TTC549 (cell line): ENCODE measurements at regions not wholly inside any gene's neighbourhood (a gene's known extent, or its start where the extent isn't known, plus 50 kb on each side); places are given as distances from the start of the nearest gene placed in this dataset.
"Not testable (repeated sequence)": the region's sequence is repeated elsewhere in the genome, so short reads cannot be mapped to it uniquely, and the experiment has no call there.

ENCODE experiments used
- FAIRE-seq: peaks from 2 replicates; lab custom pipeline; 2012; peaks lifted over from hg19 to GRCh38; lab: Jason Lieb, UNC

DNA sequence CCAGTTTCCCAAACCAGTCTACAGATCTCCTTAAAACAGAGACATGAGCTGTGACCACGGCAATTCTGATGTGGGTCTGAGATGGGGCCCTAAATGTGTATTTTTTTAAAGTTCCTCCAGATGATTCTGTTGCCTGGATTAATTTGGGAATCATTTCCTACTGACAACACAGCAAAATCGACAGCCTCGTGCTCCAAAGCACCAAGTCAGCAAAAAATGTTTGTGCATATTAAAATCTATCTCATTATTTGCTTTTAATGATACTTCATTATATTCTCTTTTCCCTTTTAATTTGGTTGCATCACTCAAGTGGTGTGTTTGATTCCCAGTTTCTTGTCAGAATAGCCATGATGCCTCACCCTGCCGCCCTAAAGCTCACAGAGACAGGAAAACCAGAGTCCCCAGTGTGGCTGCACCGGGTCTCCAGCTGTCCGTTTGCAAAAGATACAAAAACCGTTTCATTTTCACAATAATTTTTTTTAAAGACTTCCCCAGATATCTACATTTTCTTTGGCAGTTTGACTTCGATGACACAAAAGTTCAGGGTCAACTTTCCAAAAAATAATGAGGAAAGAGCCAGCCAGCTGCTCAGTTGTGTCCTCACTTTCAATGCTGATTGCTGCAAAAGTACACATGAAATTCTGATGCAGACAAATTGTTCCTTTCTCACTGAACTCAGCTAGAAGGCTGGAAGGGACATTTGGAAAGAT is 443.2 kb upstream of the ID2 start:
- no peak for FAIRE-seq

DNA sequence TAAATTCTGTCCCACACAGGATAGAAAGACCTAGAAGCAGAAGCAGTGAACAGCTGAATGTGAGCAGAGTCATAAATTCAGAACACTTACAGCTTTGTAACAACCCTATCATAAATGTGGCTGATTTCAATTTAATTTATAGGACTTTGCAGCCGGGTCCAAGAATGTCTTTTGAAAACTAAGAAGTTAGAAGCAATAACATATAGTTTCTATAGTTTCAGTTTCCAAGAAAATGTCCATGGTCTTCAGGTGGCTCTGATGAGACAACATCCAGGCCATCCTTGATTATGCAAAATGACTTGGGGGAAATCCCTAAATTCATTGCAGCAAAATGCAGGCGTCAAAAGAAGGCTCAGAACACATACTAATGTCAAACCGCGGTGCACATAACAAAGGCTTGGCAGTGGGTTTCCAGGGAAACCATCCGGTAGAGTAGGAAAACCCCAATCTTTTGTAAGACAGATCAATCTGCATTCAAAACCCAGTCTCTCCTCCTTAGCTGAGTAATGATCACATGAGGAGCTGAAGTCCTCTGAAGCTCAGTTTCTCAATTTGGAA is 442.2 kb upstream of the ID2 start:
- no peak for FAIRE-seq

- no peak for FAIRE-seq
Measured at GRCh38 chr2:8241317-8241716, 440.5 kb upstream of the ID2 start.

GRCh38 chr2:8242739-8243138 is 439.1 kb upstream of the ID2 start:
- FAIRE-seq, result no peak

DNA sequence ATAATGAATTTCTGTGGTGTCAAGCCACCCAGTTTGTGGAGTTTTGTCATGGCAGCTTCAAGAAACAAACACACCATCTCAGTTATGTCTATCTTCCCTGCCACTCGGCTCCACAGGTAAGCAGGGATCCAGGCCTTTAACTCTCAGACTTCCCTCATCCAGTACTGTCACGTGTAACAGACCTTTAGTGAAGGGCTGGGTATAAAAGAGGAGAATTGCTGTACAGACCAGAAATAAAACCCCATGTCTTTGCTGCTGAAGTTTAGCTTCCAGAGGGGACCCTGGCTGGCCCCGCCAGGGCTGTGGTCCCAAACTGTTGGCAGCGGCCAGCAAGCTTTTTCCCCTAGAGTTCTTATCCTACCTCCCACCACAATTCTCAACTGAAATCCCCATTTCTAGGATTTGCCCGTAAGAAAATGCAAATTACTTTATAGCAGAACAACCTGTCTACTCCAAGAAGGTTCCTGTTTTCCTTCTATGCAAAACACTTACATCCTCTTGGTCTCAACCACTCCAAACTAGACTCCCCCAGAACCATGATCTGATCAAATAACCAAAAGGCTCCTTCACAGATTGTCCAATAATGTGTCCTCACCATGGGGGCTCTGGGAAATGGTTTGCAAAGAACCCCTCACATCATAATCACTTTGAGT is 438.0 kb upstream of the ID2 start:
- no peak for FAIRE-seq

DNA sequence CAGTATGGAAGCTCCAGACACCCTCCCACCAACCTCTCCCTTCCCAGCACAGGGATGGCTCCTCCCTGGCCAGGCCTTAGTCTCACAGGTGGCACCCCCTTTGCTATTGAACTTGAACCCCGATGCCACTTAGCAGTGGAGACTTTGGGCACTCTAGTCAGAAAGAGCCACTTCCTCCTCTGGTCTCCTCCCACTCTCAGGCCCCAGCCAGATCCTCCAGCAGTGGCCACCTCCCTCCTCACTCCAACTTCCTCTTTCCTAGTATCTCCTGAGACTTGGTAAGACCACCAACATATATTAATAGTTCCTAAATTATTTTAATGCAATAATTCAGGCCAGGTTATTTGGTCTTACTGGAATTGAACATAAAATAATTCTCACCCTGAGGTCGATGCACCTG is 437.2 kb upstream of the ID2 start:
- FAIRE-seq, result no peak

GRCh38 chr2:8246137-8246536 is 435.7 kb upstream of the ID2 start:
- no peak for FAIRE-seq

DNA sequence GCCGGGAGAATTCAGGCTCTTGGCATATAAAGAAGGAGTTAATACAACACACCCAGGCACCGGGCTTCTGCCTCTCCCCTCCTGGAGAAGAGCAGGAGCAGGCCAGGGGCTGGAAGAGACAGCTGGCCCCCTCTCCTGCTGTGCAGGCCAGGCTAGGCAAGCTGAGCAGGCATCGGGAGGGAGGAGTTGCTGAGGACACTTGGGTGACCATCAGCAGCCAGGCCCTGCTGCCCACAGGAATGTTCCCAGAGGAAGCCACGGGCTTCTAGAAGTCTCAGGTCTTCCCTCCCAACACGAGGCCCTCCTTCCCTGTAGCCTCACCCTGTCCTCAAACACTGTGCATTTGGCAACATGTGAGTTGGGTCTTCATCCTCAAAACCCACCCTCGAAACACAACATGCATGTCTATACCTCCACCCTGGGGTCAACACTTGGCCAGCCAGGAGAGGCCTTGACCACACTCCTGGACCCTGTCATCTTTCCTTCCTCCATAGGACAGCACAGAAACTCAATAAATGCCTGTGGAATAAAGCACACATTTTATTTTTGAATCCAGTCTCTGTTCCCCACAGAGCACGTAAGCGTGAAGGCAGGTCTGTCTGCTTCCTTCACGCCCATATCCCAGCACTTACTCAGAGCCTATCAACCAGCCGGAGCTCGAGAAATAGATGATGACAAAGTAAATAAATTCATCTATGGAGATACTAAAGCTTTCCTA is 433.8 kb upstream of the ID2 start:
- no peak for FAIRE-seq

- FAIRE-seq, result no peak
Measured at GRCh38 chr2:8248623-8248957, 433.3 kb upstream of the ID2 start.

DNA sequence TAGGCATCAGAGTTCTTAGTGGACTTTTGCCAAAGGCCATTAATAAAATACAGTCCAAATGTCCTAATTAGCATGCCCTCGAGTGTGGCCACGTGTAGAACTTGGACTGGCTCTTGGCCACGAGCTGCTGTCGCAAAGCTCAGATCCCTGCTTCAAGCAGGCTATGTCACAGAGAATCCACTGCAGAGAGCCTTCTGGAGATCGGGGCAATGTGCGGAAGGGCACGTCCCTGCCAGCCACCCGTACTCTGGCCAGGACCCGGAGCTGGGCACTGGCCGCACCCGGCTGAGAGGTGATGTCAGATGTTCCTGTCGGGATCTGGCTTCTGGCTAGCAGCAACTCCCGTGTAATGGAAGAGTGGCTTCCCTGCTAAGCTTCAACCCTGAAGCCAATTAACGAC is 432.7 kb upstream of the ID2 start:
- no peak for FAIRE-seq

GRCh38 chr2:8249769-8250168 is 432.1 kb upstream of the ID2 start:
- no peak for FAIRE-seq

DNA sequence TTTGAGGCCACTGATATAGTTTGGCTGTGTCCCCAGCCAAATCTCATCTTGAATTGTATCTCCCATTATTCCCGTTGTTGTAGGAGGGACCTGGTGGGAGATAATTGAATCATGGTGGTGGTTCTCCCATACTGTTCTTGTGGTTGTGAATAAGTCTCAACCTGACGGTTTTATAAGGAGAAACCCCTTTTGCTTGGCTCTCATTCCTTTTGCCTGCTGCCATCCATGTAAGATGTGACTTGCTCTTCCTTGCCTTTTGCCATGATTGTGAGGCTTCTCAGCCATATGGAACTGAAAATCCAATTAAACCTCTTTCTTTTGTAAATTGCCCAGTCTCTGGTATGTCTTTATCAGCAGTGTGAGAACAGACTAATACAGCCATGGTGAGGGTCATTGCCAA is 431.6 kb upstream of the ID2 start:
- FAIRE-seq, result not testable (repeated sequence)

- no peak for FAIRE-seq
Measured at GRCh38 chr2:8251291-8251690, 430.6 kb upstream of the ID2 start.

DNA sequence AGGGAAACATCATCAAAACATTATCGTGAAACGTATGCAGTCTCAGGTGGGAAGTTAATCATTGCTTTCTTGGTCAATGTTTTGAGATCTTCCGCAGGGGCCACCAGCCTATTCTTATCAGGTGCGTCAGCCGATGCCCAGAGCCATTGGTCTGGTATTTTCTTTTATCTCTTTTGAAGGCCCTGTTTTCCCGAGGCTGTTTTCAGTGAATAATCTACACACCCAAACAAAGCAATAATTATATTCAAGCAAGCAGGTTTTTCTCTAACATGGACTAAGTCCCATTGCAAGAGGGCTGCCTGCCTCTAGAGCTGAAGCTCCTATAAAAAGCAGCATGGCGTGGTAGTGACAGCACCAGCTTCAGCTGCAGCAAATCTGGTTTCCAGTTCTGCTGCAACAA is 430.0 kb upstream of the ID2 start:
- no peak for FAIRE-seq

DNA sequence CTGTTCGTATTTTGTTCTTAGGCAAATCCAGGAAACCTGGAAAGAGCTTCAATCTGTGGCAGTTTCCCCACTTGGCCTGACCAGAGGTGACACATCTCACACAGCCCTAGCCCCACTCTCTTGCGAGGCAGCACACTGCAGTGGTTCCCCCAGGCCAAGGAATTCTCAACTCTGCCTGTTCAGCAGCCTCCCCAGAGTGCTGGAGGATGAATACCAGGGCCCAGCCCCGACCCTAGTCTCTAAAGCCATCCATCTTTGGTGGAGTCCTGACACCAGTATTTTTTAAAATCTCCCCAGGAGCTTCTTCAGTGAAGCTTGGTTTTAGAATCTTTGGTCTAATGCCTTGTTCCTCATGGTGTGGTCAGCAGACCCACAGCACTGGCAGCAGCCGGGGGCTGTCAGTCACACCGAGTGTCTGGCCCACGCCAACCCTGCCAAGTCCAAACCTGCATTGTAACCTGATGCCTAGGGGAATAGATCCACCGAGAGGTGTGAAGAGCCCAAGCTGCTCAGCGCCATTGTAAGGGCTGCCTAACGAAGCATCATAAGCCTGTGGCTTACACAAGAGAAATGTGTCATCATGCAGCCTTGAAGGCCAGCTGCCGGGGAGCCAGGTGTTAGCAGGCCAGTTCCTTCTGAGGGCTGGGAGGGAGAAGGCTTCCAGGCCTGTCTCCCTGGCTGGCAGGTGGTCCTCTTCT is 428.7 kb upstream of the ID2 start:
- FAIRE-seq, result no peak

DNA sequence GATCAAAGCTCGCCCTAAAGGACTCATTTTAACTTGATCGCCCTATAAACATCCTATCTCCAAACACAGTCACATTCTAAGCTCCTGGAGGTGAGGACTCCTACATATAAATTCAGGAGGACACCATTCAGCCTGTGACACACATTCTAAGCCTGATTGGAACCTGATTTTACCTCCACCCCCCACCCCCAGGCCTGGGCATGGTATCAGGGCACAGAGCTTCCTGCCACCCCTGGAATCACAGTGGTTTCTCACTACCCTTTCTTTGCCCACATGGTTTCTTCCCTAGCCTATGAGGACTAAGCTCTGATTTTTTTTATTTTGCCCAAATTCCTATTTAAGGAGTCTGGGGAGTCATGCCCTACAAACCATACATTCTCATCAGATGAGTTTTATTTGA is 428.1 kb upstream of the ID2 start:
- FAIRE-seq, result no peak

DNA sequence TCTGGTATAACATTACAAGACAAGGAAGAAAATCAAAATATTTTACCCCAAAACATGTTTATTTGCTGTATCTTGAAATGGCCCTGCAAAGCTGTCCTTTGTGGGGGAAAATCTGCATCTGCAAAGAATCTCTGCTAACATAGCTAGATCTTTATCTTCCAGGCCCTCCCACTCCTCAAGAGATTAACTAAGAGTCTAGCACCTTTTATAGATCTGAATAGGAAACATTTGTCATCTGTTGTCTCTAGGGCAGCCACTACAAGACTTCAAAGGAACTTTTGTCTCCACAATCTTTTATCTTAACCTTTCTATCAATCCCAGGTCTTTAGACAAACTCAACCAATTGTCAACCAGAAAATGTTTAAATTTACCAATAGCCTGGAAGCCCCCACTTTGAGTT is 427.6 kb upstream of the ID2 start:
- FAIRE-seq, result not testable (repeated sequence)

GRCh38 chr2:8254791-8255447 is 426.9 kb upstream of the ID2 start:
- no peak for FAIRE-seq

DNA sequence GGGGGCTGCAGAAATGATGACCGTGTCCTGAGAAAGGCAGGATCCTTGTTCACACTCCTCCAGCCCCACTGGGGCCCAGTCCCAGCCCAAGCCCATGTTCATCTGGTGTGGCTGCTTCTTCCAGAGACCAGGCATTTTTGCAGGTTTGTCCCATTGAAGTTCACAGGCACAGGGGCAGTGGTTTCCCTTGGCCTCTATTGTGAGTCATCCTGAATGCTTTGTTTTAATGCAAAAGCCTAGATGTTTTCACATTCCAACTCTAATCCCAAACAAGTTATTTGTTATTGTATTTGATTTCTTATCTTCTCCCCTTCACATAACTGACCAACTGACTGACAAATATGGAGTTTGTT is 426.4 kb upstream of the ID2 start:
- no peak for FAIRE-seq

- FAIRE-seq, result no peak
Measured at GRCh38 chr2:8256905-8257304, 425.0 kb upstream of the ID2 start.

- no peak for FAIRE-seq
Measured at GRCh38 chr2:8257502-8257901, 424.4 kb upstream of the ID2 start.

DNA sequence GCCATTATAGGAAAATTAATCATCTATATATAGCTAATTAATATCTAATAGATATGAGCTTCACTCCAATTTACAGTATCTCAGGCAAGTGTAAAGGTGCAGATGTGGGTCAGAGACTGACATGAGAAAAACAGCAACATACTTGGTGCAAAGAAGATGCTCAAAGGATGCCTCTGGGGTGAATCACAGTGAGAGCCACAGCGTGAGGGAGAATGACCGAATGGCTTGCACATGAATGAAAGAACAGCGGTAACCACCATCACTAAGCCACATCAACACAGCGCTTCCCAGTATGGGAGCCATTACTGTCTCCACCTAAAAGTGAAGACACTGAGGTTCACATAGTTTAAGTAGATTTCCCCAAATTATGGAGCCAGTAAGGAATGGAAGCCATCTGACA is 423.4 kb upstream of the ID2 start:
- no peak for FAIRE-seq
